Stimulated activated CD4-positive, alpha-beta T cell treated with anti-CD3 and anti-CD28 coated beads, TNF-alpha, amount 100 ng/mL, for 1 hour (primary cell): ENCODE measurements at regions not wholly inside any gene's neighbourhood (a gene's known extent, or its start where the extent isn't known, plus 50 kb on each side); places are given as distances from the start of the nearest gene placed in this dataset.
"Not testable (repeated sequence)": the region's sequence is repeated elsewhere in the genome, so short reads cannot be mapped to it uniquely, and the experiment has no call there.

Experiments
- DNase-seq, 3 donors: peaks; one replicate each; pipeline ENCODE4 v3.0.0-alpha.2; 2020; ENCODE audit warnings: low read depth in 3 of 3, low spot score in 1 of 3

GRCh38 chr5:42235837-42236236 is 187.4 kb upstream of the GHR start:
- DNase-seq, result no peak

GRCh38 chr5:42241636-42242035 is 181.6 kb upstream of the GHR start:
- no peak for DNase-seq

GRCh38 chr5:42242210-42242609 is 181.0 kb upstream of the GHR start:
- no peak for DNase-seq

GRCh38 chr5:42242881-42243485 is 180.3 kb upstream of the GHR start:
- DNase-seq, result no peak

- DNase-seq, result no peak
These were observed 170.9 kb upstream of the GHR start for GRCh38 chr5:42252306-42252705.

GRCh38 chr5:42259914-42260313 is 163.3 kb upstream of the GHR start:
- DNase-seq, result not testable (repeated sequence)

- no peak for DNase-seq
These were observed 156.1 kb upstream of the GHR start for GRCh38 chr5:42267091-42267490.

GRCh38 chr5:42268170-42268569 is 155.1 kb upstream of the GHR start:
- DNase-seq, result not testable (repeated sequence)

- no peak for DNase-seq
These were observed 154.6 kb upstream of the GHR start for GRCh38 chr5:42268630-42269029.

- no peak for DNase-seq
These were observed 152.5 kb upstream of the GHR start for GRCh38 chr5:42270771-42271170.

GRCh38 chr5:42274913-42275312 is 148.3 kb upstream of the GHR start:
- no peak for DNase-seq

GRCh38 chr5:42277293-42277692 is 145.9 kb upstream of the GHR start:
- no peak for DNase-seq

- no peak for DNase-seq
These were observed 138.7 kb upstream of the GHR start for GRCh38 chr5:42284584-42284983.

- DNase-seq, result no peak
These were observed 138.0 kb upstream of the GHR start for GRCh38 chr5:42285230-42285629.

- no peak for DNase-seq
These were observed 122.7 kb upstream of the GHR start for GRCh38 chr5:42300496-42300895.

GRCh38 chr5:42301349-42301748 is 121.9 kb upstream of the GHR start:
- no peak for DNase-seq

GRCh38 chr5:42302186-42302585 is 121.1 kb upstream of the GHR start:
- no peak for DNase-seq

- no peak for DNase-seq
These were observed 117.0 kb upstream of the GHR start for GRCh38 chr5:42306287-42306686.

GRCh38 chr5:42309865-42310264 is 113.4 kb upstream of the GHR start:
- DNase-seq, result no peak

GRCh38 chr5:42315214-42315613 is 108.0 kb upstream of the GHR start:
- no peak for DNase-seq

GRCh38 chr5:42317575-42317974 is 105.7 kb upstream of the GHR start:
- no peak for DNase-seq

- not testable (repeated sequence) for DNase-seq
These were observed 103.7 kb upstream of the GHR start for GRCh38 chr5:42319546-42319945.

GRCh38 chr5:42321785-42322184 is 101.5 kb upstream of the GHR start:
- no peak for DNase-seq

GRCh38 chr5:42337143-42337542 is 86.1 kb upstream of the GHR start:
- DNase-seq, result no peak
